Keratinocyte (primary cell): ENCODE measurements at regions not wholly inside any gene's neighbourhood (a gene's known extent, or its start where the extent isn't known, plus 50 kb on each side); places are given as distances from the start of the nearest gene placed in this dataset.

Source experiments
- CTCF ChIP-seq, 3 experiments: IDR thresholded peaks in 1 of 3; conservative IDR thresholded peaks in 1 of 3; optimal IDR thresholded peaks in 1 of 3; 2 replicates in 2 of 3; 3 replicates in 1 of 3; pipeline versions ENCODE3 to v1.5.1; 2011; ENCODE audit warnings: low read length in 3 of 3, mild to moderate bottlenecking in 3 of 3, moderate library complexity in 2 of 3, control low read depth in 1 of 3, inconsistent platforms in 1 of 3; ENCODE audit not compliant: insufficient read depth in 2 of 3; ENCODE audit errors: extremely low read depth in 1 of 3
- EZH2 ChIP-seq: IDR thresholded peaks from one replicate; pipeline ENCODE4 v1.6.1; 2012; ENCODE audit warnings: inconsistent platforms, mild to moderate bottlenecking, low read length, moderate library complexity

GRCh38 chr2:64768491-64769005, 114.8 kb upstream of the SERTAD2 start:
- TF ChIP-seq CTCF (optimal IDR thresholded peaks at IDR 0.05 in 1 of 3, IDR thresholded peaks at IDR 0.05 in 1 of 3, conservative IDR thresholded peaks at IDR 0.05 in 1 of 3; ENCODE audit: extremely low read depth in 1 of 3, insufficient read depth in 2 of 3, low read length in 3 of 3) (no peak), EZH2 (no peak)
